ENCODE measurements at regions not wholly inside any gene's neighbourhood (a gene's known extent, or its start where the extent isn't known, plus 50 kb on each side); places are given as distances from the start of the nearest gene placed in this dataset.
"Not testable (repeated sequence)": the region's sequence is repeated elsewhere in the genome, so short reads cannot be mapped to it uniquely, and the experiment has no call there.

DNA sequence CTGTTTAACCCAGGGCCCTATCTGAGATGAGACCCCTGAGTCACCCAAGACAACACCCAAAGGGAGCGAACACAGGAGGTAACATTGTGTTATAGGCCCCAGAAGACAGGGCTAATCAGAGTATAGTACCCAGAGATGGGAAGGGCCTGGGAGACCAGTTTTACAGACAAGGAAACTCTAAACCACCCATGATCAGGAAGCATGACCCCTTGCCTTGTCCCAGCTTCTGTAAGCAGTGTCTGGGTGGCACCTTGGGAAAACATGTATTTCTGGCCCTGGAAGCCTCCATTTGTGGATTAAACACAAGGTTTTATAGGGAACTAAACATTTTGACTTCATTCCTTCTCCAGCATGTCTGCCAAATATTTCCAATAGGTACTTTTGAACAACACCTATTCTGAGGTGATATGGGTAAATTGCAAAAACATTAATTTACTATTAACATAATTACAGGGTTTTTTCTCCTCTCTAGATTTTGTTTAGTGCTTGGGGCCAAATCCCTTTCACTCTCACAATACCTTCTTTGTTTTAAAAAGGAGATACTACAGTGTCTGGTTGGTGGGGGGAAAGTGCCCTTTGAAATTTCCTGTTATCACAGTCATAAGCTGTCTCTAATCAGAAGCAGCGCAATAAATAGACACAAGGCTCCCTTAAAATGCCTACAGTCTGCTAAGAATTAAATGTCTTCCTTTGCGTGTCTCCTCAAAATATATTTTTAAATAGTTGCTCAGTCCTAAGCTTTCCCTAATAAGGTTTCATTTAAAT lies 341.1 kb downstream of the BCL11A start:
- ATAC-seq (no peak), FAIRE-seq (no peak), DNase-seq (ENCODE audit: low read depth in 1 of 2, low spot score in 1 of 2) (no peak)
- no peak overlapping the region for H3K4me2 ChIP-seq
- no peak overlapping the region for H3K4me3 ChIP-seq
- no peak overlapping the region for H3K27ac ChIP-seq
- TF ChIP-seq JUN (IDR thresholded peaks at IDR 0.05) (no peak), POLR2A (IDR thresholded peaks at IDR 0.05; ENCODE audit: low read length) (no peak), CBX2 (IDR thresholded peaks at IDR 0.05; ENCODE audit: borderline replicate concordance, low read depth) (no peak), EHF (CRISPR knock-in tag; IDR thresholded peaks at IDR 0.05) (no peak), RARB (CRISPR knock-in tag; IDR thresholded peaks at IDR 0.05) (no peak), RCOR1 (IDR thresholded peaks at IDR 0.05; ENCODE audit: low read depth, low read length) (no peak), FOSL2 (IDR thresholded peaks at IDR 0.05) (no peak), FOSL2 (CRISPR knock-in tag; IDR thresholded peaks at IDR 0.05) (no peak), TFCP2L1 (CRISPR knock-in tag; IDR thresholded peaks at IDR 0.05) (no peak), PHF8 (IDR thresholded peaks at IDR 0.05; ENCODE audit: borderline replicate concordance, low read depth) (no peak), ESRRA (IDR thresholded peaks at IDR 0.05; ENCODE audit: borderline replicate concordance, low read length) (no peak), CBX8 (IDR thresholded peaks at IDR 0.05) (no peak), KDM5A (IDR thresholded peaks at IDR 0.05) (no peak), MYC (IDR thresholded peaks at IDR 0.05; ENCODE audit: borderline replicate concordance, low read length) (no peak), NPAS2 (CRISPR knock-in tag; IDR thresholded peaks at IDR 0.05; ENCODE audit: borderline replicate concordance) (no peak), HMGXB4 (CRISPR knock-in tag; IDR thresholded peaks at IDR 0.05; ENCODE audit: borderline replicate concordance) (no peak)
- TF ChIP-seq, protein P1, sequence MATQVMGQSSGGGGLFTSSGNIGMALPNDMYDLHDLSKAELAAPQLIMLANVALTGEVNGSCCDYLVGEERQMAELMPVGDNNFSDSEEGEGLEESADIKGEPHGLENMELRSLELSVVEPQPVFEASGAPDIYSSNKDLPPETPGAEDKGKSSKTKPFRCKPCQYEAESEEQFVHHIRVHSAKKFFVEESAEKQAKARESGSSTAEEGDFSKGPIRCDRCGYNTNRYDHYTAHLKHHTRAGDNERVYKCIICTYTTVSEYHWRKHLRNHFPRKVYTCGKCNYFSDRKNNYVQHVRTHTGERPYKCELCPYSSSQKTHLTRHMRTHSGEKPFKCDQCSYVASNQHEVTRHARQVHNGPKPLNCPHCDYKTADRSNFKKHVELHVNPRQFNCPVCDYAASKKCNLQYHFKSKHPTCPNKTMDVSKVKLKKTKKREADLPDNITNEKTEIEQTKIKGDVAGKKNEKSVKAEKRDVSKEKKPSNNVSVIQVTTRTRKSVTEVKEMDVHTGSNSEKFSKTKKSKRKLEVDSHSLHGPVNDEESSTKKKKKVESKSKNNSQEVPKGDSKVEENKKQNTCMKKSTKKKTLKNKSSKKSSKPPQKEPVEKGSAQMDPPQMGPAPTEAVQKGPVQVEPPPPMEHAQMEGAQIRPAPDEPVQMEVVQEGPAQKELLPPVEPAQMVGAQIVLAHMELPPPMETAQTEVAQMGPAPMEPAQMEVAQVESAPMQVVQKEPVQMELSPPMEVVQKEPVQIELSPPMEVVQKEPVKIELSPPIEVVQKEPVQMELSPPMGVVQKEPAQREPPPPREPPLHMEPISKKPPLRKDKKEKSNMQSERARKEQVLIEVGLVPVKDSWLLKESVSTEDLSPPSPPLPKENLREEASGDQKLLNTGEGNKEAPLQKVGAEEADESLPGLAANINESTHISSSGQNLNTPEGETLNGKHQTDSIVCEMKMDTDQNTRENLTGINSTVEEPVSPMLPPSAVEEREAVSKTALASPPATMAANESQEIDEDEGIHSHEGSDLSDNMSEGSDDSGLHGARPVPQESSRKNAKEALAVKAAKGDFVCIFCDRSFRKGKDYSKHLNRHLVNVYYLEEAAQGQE (IDR thresholded peaks at IDR 0.05): no peak
- TF ChIP-seq, protein P2, sequence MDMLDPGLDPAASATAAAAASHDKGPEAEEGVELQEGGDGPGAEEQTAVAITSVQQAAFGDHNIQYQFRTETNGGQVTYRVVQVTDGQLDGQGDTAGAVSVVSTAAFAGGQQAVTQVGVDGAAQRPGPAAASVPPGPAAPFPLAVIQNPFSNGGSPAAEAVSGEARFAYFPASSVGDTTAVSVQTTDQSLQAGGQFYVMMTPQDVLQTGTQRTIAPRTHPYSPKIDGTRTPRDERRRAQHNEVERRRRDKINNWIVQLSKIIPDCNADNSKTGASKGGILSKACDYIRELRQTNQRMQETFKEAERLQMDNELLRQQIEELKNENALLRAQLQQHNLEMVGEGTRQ (IDR thresholded peaks at IDR 0.05): no peak
- TF ChIP-seq, protein P3, sequence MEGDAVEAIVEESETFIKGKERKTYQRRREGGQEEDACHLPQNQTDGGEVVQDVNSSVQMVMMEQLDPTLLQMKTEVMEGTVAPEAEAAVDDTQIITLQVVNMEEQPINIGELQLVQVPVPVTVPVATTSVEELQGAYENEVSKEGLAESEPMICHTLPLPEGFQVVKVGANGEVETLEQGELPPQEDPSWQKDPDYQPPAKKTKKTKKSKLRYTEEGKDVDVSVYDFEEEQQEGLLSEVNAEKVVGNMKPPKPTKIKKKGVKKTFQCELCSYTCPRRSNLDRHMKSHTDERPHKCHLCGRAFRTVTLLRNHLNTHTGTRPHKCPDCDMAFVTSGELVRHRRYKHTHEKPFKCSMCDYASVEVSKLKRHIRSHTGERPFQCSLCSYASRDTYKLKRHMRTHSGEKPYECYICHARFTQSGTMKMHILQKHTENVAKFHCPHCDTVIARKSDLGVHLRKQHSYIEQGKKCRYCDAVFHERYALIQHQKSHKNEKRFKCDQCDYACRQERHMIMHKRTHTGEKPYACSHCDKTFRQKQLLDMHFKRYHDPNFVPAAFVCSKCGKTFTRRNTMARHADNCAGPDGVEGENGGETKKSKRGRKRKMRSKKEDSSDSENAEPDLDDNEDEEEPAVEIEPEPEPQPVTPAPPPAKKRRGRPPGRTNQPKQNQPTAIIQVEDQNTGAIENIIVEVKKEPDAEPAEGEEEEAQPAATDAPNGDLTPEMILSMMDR (IDR thresholded peaks at IDR 0.05): no peak
- no peaks in the 10 kb centered on the region for H3K4me1 ChIP-seq
- POLR2A ChIA-PET: no interaction called here
- 34% methylated on average over 3 of the region's 3 CpGs for WGBS (ENCODE audit: missing lambda C conversion rate)
- H3K9me3 ChIP-seq: no peaks in the 10 kb centered on the region
- CTCF ChIA-PET: no interaction called here

DNA sequence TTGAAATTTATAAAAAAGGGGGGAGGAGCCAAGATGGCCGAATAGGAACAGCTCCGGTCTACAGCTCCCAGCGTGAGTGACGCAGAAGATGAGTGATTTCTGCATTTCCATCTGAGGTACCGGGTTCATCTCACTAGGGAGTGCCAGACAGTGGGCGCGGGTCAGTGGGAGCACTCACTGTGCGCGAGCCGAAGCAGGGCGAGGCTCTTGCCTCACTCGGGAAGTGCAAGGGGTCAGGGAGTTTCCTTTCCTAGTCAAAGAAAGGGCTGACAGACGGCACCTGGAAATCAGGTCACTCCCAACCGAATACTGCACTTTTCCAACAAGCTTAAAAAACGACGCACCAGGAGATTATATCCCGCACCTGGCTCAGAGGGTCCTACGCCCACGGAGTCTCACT lies 364.4 kb downstream of the BCL11A start:
- H3K27ac ChIP-seq; POLR2A ChIA-PET; FAIRE-seq; DNase-seq (ENCODE audit: low read depth in 1 of 2, low spot score in 1 of 2); H3K4me1 ChIP-seq; H3K9me3 ChIP-seq; ATAC-seq; H3K4me3 ChIP-seq; CTCF ChIA-PET: not testable (repeated sequence)
- WGBS (ENCODE audit: missing lambda C conversion rate): 22% methylated on average over 19 of the region's 19 CpGs
- H3K4me2 ChIP-seq: 0 out of 3 replicates have a peak overlapping the region, but pooled peaks have one; percentile 7

Measured in A549 (cell line).